SHP77 treated with DMSO at 0.1 percent for 48 hours (cell line): ENCODE measurements at regions not wholly inside any gene's neighbourhood (a gene's known extent, or its start where the extent isn't known, plus 50 kb on each side); places are given as distances from the start of the nearest gene placed in this dataset.
"Not testable (repeated sequence)": the region's sequence is repeated elsewhere in the genome, so short reads cannot be mapped to it uniquely, and the experiment has no call there.

Source experiments
- DNase-seq: peaks from one replicate; lab custom pipeline; 2025; lab: John Stamatoyannopoulos, UW

DNA sequence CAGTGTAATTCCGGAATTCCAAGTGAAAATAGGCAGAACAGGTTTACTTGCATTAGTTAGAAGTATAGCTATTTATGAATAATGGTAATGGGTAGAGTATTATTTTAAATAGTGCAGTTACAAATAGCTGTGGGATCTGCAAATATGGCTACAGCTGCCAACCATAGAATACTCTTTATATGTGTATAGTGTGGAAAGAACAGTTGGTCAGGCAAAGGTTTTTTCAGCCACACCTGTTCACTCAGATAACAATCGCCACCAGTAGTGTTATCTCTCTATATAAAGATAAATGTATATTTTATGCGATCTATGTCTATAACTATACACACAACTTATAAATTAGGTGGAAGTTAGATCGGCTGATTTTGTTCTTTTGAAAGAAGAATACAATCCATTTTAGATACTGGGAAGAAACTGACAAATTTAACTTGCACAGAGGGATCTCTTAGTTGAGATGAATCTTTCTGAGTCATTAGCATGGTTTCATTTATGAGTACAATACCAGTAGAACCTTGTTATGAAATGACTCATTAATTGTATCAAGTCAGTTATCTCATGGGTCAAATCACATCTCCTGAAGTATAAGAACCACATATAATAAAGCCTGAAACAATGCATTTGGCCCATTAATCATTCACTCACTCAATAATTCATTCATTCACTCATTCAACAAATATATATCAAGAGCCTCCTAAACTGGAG is 100.9 kb upstream of the NR3C2 start:
- no peak for DNase-seq

DNA sequence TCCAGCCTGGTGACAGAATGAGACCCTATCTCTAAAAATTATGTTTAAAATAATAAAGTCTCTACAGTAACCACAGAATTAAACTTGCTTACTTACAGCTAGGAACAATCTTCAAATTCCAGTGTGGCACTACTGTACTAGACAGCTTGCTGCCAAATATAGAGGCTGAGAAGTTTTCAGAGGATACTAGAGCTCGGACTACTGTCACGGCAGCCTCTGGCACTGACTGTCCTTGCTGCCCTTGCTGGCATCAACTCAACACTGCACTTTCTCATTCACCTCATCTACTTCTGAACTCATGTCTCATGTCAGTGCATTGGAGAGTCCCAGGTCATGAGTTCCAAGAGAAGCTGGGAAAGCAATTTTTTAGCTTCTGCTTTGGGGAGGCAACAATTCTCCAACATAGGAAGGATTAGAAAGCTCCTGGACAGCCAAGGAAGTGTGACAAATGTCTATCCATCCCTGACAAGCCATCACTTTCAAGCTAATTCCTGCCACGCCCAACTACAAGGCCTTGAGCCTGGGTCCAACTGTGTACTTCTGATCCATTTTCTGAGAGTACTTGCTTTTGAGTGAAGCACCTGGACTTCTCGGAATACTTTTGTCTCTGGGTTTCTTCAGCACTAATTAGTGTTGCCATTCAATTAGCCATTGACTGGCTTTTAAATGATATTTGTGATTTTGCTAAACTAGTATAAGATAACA is 98.6 kb upstream of the NR3C2 start:
- DNase-seq: no peak

DNA sequence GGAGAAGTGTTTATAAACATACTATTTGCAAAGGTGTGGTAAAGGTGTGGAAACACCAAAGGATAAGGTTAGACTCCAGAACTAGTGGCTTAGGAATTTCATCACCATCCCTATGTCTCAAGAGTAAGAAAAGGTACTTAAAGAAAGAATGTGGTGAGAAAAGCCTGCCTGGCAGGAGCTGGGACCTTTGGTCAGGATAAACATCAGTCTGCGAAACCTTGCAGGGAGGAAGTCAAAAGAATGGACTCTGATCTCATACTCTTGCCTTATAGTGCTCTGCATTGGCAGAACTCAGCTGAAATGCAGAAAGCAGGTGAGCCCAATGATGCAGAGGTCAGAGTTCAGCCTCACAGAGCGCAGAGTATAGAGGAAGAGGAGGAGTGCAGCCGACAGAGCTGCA is 97.2 kb upstream of the NR3C2 start:
- no peak for DNase-seq

DNA sequence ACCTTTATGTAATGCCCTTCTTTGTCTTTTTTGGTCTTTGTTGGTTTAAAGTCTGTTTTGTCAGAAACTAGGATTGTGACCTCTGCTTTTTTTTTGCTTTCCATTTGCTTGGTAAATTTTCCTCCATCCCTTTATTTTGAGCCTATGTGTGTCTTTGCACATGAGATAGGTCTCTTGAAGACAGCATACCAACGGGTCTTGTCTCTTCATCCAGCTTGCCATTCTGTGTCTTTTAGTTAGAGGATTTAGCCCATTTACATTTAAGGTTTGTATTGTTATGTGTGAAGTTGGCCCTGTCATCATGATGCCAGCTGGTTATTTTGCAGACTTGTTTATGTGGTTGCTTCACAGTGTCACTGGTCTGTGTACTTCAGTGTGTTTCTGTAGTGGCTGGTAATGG is 91.6 kb upstream of the NR3C2 start:
- DNase-seq: not testable (repeated sequence)

DNA sequence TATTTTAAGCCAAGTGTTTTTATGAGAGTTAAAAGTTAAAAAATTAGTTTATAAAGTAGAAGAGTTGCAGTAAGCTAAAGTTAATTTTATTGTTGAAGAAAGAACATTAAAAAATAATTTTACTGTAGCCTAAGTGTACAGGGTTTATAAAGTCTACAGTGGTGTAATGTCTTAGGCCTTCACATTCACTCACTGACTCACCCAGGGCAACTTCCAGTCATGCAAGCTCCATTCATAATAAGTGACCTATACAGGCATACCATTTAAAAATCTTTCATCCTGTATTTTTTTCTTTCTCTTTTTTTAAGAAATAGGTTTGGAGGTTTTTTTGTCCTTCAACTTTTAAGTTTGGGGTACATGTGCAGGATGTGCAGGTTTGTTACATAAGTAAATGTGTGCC is 87.9 kb upstream of the NR3C2 start:
- no peak for DNase-seq

DNA sequence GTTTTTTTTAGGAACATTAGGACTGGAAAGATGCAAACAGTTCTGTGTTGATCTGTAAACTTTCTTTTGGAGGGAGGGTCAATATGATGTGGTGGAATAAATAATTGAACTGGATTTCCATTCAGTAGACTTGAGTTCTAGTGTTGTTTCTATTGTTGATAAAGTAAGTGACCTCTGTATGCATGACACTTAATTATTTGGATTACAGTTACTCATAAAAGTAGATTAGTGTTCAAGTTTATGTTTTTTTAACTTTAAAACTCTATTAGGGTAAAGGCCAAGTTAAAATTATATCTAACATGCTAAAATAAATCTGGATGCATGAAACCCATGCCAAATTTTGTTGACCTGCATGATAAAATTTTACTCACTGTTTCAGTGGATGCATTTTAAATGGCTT is 85.4 kb upstream of the NR3C2 start:
- no peak for DNase-seq

DNA sequence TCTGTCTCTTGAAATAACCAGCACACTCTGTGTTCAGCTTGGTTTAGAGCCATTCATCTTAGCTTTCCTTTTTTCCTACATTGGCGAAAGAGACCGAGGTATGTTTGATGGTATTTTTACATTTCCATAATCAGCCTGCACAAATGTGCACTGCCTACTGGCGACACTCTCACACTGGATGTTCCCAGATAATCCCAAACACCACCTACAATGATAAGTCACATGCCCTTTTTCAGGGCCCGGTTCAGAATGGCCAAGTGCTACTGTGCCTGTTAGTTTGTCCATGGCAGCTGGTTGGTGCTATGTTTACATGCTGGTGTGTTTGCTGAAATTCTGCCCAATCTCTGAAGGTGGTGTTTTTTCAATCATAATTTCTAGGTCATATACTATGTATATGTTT is 80.8 kb upstream of the NR3C2 start:
- DNase-seq: no peak

DNA sequence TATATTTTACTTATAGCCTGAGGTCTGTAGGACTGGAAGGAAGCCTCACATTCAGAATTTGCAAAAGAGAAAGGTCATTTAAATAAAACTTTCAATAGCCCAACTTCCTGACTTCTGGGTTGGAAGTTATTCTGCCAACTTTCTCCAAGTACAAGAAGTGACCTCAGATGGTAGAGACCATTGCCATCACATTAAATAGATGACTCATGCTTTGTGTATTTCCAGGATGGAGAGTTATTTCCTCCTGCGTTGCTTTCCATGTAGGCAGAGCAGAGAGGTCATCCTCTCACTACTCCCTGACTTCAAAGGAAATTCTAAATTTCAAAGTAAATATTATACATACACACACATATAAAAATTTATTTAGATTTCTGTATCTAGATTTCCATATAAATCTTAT is 73.0 kb upstream of the NR3C2 start:
- no peak for DNase-seq

DNA sequence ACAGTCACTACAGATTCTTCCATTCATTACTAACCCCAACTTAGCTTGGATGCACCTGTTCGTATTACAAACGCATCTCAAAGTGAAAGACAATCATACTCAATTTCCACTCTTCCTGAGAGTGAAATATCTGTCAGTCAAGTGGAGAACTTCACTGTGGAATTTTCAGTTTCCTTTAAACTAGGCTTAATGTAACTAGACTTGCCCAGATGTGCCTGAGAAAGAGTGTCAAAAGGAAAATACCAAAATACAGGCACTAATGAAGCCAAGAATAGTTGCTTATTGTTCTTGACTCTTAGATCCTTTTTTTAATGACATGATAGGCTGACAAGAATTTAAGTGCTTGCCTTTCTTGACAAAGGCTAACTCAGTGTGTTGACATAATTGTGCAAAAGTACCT is 72.4 kb upstream of the NR3C2 start:
- DNase-seq: no peak

DNA sequence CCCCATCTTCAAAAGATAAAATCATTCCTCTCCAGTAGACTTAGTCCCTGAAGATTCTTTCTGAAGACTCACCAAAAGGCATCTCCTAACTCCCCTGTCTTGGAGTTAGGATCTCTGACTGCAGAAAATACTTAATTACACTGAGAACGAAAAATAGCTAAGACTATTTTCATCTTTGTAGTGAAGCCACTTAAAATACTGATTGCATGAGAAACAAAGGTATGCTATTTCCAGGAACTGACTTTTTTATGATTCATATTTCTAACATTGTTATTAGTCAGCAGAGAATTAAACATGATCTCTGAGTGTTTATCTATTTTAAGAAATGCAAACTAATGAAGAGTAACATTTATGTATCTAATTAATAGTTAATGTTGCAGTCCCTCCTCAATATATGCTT is 71.8 kb upstream of the NR3C2 start:
- no peak for DNase-seq

DNA sequence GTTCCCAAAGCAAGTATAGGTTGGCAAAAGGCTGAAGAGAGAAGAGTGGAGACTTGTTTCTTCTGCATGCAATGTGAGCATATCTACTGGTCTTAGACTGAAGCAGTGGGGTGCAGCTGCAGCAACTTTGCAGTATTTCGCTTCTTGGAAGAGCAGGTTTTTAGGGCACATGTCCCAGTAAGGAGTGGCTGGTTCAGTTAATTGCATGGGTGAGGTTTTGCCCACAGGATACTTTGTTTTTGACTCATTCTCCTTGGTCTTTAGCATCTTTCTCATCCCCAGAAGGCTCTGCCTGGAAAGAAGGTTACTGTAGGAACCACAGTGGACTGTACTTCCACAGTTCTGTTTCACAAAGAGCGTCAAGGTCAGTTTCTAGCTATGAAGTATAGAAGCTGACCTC is 68.0 kb upstream of the NR3C2 start:
- no peak for DNase-seq

DNA sequence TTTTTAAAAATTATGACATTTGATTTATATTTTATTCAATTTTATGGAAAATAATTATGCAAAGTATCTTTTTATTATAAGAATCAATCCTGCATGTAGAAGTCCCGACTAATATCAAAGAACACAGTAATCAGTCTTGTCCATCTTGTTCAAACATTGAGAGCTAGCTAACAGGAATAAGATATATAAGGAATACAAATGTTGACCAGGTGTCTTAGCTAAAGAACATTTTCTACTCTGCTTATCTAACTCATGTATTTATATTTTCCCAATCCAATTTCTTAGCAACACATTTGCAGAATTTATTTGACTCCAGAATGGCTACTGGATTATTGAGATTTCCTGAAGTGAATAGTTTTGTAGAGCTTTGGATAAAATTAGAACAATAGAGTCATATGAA is 61.5 kb upstream of the NR3C2 start:
- no peak for DNase-seq

DNA sequence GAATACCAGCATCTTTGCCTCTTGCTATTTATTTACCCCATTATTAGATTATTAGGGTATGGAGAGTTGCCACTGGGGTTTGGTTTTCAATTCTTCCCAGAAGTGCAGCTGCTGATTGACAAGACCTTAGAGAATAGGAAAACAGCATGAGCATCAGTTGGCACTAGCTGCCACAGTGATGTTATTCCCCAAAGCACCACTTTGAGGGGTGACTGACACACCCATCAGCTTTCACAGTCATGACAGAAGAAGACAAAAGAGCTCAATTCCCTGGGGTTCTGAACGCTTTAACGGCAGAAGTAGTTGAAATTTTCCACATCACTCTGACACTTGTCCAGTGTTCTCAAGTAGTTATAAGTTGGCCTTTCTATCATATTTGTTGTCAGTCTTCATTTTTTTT is 55.0 kb upstream of the NR3C2 start:
- DNase-seq: no peak

DNA sequence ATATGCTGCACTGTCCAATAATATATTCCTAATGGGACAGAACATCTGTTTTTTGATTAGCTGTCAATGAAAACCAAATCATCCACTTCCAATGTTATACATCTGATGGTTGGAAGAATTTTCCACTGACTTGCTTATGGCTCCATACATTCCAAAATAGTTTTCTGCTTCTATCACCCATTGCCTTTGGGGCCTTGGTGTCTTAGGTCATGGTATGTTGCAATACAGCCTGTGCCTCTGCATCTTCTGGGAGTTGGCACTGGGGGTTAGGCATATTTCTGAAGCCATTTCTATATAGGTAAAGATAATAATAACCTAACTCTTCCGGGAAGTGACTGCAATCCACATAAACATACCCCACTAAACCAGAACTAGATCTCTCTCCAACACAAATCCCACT is 53.2 kb upstream of the NR3C2 start:
- no peak for DNase-seq
